ENCODE measurements at regions not wholly inside any gene's neighbourhood (a gene's known extent, or its start where the extent isn't known, plus 50 kb on each side); places are given as distances from the start of the nearest gene placed in this dataset.

DNA sequence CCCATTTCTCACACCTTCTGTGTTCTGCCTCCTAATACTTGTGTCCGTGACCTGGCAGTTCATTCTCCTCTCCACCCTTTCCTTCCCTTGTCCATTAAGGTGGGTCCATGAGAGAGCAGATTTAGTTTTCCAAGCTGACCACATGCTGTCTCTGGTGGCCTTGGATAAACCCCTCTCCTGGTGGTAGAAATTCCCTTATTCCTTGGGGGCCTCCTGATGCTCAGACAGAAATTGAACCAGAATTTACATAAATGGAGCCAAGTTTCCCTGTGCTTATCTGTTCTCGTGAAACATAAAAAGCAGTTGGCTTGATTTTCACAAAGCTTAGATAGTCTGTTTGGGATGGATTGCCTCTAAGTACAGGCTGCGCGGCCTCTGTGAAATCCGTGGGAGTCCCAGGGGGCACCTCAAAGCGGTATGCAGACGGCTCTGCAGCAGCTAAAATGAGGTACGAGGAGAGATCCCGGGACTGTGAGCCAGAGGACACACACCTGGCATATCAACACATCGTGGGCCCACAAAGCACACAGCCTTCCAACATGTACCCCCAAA lies 101.0 kb upstream of the NMNAT3 start:
- DNase-seq: no peak

DNA sequence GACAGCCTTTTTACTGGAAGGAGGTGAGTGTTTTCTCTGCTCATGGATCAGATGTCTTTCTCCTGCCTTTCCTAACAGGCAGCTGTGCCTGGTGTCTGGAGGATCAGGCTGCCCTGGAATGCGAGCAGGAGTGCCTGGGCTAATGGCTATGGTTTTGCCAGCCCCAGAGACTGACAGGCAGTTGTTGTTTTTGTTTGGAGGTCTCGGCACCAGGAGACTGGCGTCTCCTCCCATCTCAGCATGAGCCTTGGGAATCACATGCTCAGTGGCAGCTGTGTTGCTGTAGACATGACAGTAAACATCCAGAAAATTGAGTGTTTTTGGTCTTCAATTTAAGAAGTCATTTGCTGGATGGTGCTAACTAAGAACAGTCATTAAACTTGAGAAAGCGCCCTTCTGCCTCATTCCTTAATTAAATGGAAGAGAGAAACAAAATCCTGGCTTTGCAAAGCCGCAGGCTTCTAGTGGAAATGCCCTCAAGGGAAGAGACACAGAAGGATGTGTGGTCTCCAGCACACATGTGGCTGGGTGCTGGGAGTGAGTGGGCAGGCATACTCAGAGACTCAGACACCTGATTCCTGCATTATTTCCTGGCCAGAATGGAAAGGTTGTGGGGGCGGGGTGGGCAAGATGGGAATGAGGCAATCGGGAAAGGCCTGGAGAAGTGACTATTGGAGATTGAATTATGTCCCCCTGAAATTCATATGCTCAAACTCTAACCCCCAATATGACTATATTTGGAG lies 97.0 kb upstream of the NMNAT3 start:
- DNase-seq: peak; percentile 47

DNA sequence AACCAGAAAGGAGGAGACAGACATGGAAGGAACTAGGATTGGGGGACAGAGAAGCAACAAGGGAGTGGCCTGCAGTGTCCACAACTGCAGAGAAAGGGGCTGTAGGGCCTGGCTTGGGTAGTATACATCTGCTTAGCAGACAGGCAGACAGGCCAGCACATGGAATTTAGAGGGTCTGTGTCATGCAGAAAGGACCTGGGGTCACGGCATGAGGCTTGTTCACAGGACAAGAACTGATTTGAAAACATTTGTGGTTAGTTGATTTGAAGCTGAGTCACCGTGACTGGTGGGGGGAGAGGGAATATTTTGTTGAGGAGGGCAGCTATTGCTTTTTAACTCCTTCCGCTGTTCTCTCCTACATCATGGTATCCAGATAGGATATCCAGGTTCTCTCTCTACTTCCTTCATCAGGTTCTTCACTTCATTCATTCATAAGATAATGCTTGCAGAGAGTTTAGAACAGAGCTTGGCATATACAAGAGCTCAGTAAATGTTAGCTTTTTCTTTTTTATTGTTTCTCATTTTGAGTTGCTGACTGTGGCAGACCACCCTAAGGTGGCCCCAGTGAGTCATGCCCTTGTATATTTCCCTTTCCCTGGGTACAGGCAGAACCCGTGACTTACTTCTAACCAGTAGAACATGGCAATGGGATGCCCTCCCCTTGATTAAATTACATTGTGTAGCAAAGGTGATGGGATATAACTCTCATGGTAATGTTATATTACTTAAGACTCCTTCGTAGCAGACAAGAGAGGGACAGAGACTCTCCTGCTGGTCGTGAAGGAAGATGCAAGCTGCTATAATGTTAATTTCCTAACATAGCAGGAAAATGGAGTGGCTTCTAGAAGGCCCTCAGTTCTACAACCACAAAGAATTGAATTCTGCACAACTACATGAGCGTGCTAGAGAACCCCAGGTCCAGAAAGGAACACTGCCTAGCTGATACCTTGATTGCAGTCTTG lies 95.0 kb upstream of the NMNAT3 start:
- no peak for DNase-seq

DNA sequence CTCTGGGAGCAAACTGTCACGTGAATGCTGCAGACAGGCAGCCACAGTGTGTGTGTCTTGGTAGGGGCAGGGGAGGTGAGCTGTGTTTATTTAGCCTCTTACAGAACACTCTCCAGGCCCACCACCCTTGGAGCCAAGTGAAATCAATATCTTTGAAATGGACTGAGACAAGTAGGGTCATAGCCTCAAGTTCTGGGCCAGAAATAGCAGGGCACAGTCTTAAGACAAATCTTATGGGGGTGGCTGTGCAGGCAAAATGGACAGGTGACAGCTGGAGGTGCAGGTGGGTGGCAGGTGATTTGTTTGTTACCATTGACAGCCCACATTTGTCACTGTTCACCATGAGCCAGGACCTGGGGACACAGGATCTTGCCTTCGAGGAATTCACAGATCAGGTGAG lies 93.6 kb upstream of the NMNAT3 start:
- DNase-seq: no peak

DNA sequence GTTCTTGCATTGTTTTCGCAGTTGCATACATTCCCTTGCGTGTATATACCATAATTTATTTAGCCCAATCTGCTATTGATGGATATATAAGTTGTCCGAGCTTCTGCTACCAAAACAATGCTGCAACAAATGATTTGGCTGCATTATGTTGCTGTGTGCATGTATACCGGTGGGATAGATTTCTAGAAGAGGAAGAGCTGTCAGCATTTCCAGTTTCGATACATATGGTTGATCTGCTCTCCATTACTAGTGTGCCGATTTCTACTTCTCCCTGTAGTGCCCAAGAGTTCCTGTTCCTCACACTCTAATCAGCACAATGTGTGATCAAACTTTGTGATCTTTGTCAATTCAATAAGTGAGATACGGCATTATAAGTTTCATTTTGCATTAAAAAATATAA lies 92.8 kb upstream of the NMNAT3 start:
- no peak for DNase-seq

DNA sequence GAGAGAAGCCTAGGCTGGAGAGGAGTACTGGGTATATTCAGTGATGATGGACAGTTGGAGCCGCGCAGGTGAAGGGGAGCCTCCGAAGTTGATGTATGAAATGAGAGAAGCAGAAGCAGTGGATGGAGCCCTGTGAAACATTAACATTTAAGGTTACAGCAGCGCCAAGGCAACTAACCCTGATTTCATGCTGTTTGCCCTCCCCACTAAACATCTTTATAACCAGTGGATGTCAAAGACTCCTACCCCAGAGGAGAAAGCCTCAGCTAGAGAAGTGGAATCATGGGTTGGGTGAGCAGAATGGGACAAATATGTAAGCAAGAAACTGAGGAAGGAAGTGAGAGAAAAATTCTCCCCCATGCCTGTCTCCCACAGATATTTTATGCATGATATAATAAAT lies 92.0 kb upstream of the NMNAT3 start:
- DNase-seq: no peak

DNA sequence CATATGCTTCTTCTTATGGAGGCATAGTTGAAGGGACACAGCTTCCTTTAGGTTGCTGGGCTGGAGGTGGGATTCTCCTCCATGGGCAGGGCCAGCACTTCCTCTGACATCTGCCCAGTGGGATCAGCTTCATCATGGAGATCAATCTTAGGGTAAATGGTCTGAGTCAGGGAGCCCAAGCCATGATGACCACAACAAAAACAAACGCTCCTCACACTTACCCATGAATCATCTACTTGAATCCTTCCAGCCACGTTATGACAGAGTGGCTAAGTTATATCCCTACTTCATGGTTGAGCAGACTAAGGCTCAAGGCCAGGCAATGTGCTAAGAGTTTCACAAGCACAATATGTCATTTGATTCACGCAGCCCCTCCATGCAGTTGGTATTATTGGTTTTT lies 87.2 kb upstream of the NMNAT3 start:
- DNase-seq: no peak

DNA sequence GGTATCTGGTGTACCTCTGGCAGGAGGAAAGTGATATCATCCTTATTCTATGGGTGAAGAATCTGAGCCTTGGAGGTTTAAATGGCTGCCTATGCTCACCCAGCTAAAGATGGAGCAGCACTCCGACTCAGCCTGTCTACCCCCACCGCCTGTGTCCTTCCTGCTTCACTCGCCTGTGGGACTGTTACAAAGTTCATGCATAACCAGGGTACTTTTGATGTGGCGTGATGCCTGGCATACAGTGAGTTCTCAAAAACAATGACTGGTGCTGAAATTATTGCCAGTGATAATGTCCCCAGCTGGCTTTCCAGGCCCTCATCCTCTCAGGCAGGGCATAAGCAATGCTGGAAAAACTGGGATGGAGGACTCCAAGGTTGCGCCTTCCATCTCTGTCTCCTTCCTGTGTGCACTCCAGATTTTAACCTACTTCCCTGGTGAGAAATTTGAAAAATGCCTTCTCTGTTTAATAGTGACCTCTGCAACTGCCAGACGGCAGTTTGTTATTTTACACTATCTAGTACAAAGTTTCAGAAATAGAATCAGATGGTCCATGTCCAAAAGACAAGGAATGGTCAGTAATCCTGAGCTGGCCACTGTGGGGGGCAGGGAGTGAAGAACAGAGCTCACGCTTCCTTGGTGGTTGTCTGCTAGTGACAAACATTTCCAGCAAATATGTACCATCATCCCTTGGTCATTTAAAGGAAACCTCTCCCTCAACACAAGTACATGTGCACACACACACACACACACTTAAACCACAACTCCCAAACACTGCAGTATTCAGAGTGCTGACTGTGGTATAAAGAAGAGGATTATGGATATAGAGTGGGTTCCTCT lies 86.5 kb upstream of the NMNAT3 start:
- no peak for DNase-seq

DNA sequence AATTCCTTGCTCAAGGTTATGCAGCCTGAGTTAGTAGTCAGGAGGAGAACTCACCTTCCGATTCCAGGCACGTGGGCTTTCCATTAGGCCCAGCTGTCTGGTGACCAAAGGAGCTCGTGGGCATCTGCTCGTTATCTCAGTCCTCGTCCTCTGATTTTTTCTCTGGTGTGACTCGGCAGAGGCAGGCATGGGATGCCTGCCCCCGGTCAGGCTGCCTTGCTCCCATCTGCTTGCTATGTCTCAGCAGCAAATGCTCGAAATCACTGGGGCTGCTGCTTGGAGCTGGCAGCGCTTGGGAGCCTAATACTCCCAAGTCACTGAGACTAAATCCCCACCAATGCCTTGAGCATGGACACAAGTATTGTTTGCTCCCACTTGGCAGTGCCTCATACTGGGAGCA lies 84.5 kb upstream of the NMNAT3 start:
- DNase-seq: no peak

DNA sequence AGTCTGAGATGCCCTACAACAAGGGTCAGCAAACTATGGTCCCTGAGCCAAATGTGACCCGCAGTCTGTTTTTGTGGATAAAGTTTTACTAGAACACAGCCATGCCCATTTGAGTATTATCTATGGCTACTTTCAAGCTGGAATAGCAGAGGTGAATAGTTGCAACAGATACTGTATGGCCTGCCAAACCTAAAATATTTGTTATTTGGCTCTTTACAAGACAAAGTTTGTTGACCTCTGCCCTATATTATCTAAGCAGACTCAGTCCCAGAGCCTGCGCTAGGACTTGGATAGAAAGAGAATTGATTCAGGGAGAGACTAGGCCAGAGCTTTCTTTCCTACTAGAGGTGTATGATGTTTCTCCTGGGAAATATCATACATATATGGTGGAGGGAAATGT lies 81.7 kb upstream of the NMNAT3 start:
- DNase-seq: no peak

DNA sequence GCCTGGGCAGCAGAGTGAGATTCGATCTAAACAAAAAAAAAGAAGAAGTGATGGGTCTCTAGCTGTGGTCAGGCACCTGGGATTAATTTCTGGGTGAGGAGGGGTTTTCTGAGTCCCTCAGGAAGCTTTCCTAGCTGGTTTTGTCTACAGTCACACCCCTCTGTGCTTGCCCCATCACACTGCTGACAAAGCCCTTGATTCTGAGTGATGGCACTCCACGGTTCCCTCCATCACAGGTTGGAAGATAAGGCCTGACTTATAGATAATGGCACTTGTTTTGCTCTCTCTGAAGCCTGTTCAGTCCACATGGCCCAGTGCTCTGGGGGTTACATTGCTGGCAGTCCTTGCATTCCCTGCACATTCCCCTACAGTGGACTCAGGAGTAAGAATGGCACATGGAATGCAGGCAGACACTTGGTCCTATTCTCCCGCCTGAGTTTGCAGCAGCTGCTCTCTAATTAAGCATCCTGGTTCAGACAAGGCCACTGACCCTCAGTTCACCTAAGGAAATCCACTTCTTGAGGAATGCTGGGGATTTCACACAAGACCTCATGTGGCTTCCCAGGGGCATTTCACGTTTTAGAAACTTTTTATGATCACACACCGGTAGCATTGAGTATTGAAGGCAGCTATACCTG lies 81.0 kb upstream of the NMNAT3 start:
- no peak for DNase-seq

DNA sequence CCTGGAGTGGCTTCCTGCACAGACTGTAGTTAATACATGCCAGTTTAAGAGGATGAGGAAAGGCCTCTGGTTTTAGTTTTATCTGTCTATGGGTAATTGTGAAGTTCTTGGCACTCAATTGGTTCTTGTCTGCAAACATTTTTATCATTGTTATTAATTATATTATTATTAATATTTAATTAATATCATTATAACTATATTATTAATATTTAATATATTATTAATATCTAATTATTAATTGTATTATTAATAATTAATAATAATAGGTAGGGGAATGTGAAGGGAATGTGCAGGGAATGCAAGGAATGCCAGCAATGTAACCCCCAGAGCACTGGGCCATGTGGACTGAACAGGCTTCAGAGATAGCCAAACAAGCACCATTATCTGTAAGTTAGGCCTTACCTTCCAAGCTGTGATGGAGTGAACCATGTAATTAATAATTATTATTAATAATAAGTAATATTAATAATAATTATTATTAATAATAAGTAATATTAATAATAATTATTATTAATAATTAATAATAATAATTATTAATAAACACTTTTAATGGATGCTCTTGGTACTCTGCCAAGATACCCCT lies 79.8 kb upstream of the NMNAT3 start:
- DNase-seq: no peak

DNA sequence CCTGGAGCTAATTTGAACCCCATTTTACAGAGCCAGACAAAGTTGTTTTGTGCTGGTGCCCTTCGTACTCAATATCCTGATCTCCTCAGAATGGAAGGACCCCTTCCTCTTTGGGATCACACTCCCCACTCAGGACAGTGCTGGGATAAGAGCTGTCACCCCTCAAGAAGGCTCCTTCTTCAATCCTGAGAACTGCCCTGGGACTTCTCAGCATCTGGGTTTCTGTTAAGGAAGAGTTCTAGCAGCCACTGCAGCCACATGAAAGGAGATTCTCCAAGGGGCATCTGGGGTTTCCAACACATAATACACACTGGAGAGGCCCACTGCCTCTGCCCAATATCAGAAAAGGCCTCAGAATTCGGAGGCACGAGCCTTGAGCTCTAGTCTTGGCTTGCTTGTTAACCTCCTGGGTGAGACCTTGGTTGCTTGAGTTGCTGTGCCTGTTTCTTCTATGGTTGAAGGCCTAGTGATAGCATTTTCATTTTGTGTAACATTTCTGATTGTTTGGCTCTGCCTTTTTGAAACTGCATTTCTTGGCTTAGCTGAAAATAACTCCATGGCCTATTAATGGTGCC lies 78.8 kb upstream of the NMNAT3 start:
- DNase-seq: no peak

DNA sequence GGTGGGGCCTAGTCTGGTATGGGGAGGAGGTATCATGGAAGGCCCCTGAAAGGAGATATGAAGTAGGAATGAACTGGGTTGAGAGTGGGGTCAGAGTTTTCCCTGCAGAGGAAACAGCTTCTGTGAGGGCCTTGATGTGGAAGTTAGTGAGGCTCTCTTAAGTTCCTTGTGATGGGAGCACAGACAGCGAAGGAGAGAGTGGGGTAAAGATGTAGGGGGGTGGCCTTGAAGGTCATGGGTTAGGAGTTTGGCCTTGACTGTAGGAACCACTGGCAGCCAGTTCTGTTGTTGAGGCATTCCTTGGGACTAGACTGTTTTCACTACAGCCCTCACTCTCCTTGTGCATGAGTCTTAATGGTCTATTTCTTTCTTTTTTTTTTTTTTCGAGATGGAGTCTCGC lies 77.8 kb upstream of the NMNAT3 start:
- no peak for DNase-seq

DNA sequence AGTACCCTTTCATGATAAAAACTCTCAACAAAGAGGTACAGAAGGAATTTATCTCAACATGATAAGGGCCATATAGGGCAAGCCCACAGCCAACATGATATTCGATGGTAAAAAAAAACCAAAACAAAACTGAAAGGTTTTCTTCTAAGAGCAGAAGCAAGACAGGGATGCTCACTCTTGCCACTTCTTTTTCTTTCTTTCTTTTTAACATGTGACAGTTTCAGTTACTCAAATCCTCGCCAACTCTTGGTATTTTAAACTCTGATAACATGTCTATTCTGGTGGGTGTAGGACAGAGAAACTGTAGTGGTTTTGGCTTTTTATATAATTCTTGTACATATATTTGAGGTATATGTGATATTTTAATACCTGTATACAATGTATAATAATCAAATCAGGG lies 74.0 kb upstream of the NMNAT3 start:
- DNase-seq: no peak

DNA sequence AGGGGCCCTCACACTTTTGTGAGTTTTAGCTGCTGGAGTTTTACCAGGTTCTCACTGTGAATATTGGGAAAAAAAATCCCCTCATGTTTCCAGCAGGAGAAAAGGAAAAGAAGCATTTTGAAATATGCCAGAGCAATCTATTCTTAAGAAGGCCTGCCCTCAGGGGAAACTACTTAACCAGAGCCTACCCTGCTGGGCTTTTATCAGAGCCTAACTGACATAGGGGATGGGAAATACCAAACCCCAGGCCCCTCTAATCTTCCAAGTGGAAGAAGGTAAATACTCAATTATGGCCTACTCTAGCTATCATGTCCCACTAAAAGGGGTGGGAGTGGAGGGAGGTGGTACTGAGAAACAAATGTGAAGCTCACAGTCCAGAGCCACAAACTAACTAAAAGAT lies 68.7 kb upstream of the NMNAT3 start:
- DNase-seq: no peak

DNA sequence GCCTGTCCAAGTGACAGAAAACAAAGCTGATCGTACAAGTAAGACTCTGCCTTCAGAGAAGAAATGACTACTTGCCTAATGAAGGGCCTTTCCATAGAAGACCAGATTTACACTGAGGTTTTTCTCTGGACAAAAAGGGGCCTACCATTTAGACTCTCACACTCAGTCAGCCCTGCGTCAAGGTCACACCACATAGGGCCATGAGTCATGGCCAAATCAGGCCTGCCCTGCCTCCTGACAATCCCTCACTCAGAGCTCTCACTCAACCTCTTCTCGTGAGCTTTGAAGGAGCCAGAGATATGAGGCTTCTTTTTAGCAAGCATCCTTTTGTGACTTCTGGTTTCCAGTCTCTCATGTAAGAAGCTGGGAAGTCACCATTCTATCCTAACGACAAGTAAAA lies 68.1 kb upstream of the NMNAT3 start:
- no peak for DNase-seq

DNA sequence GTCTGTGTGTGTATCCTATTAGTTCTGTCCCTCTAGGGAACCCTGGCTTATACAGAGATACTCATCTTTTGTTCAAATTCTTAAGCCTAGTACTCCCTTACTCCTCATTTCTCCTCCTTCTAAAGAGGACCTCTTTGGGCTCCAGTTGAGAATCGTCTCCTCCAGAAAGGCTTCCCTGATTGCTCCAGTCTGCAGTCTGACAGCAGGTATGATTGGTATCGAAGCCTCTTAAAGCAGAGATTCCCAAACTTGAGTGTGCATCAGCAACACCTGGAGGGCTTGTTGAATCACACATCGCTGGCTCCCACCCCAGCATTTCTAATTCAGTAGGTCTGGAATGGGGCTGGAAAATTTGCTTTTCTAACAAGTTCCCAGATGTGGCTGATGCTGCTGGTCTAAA lies 60.9 kb upstream of the NMNAT3 start:
- no peak for DNase-seq

DNA sequence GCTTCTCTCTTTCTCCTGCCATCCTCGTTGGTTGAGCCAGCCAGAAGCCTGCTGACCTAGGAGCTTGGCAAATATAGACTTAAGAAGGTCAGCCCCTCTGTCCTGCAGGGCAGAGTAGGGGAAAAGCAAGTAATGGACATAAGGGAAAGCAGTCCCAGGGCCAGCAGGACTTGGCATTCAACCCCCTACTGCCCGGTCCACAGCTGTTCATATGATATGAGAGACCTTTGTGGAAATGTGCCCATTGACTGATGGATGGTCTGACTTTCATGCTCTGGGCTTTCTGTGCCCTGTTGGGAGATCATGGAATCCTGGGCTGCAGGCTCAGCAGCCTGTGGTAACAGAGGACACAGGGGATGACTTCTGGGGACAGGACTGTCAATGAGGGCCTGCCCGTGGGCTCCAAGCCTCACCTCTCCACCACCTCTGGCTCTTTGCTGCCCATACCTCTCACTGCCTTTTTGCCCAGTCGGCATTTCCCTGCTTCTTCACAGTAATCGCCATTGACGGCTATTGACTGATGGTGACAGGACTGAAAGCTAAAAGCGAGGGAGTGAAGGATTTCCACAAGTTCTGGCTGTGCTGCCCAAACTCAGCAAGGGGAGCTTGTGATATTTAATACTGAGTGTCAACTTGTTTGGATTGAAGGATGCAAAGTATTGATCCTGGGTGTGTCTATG lies 60.0 kb upstream of the NMNAT3 start:
- no peak for DNase-seq

DNA sequence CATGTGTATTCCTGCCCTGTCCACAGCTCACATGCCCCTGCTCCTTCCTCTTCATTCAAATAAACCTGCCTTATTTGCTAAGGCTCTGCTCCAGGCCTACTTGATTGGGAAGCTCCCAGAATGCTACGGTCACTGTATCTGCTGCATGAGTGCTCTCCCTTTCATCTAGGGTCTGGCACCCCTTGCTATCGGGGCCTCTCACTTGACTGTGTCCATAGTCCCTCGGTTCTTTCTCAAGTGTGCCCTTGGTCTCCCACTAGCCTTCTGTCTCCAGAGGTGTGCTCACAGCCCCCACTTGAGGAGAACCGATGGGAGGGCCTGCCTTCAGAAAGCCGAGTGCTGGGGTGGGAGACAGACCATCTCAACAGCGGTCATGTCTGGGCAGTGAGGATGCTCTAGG lies 57.4 kb upstream of the NMNAT3 start:
- DNase-seq: no peak
